K562 (cell line): ENCODE measurements at regions not wholly inside any gene's neighbourhood (a gene's known extent, or its start where the extent isn't known, plus 50 kb on each side); places are given as distances from the start of the nearest gene placed in this dataset.

Experiments
- ATAC-seq: fragments of 200-7000 bp; cut with Tn5 transposase; 3 replicates; pipeline ENCODE4 v1.9.1; 2020; ENCODE audit warnings: moderate library complexity
- BruUV-seq: library from RNA; stranded (reverse); fragments of 400-500 nt; replicated peaks from 2 replicates; lab custom pipeline; 2021; lab: Mats Ljungman, UMichigan
- CTCF ChIA-PET: fragments of 300-600 bp; formaldehyde crosslinking; extraction: SDS; loops from one replicate; lab custom pipeline; 2021; ENCODE audit warnings: low intra/inter-chr PET ratio; lab: Yijun Ruan, JAX
- POLR2A ChIA-PET: fragments of 300-600, 350-650 bp; sonication (Branson Sonifier 250); formaldehyde crosslinking; extraction: SDS; loops from one replicate; lab custom pipeline; 2021; ENCODE audit warnings: antibody characterized with exemption, inconsistent platforms; lab: Yijun Ruan, JAX
- DNase-seq, 4 experiments: peaks; one replicate each; pipeline versions ENCODE4 v3.0.0 to v3.0.0-alpha.2; 2011 to 2018; ENCODE audit warnings: low spot score in 3 of 4, mixed read lengths in 3 of 4; ENCODE audit errors: extremely low read depth in 1 of 4
- FAIRE-seq: peaks from 2 replicates; lab custom pipeline; 2011; peaks lifted over from hg19 to GRCh38; lab: Jason Lieb, UNC
- H2AFZ ChIP-seq: 2 replicates; pipeline ENCODE4 v1.6.0; 2011; ENCODE audit warnings: low read depth, low read length, control low read depth, inconsistent platforms
- H3K27ac ChIP-seq: fragments of 200-600 bp; 3 replicates; pipeline ENCODE4 v1.8.0; 2011; ENCODE audit warnings: low read depth, mild to moderate bottlenecking, control low read depth, inconsistent platforms, low read length, moderate library complexity, mixed read lengths; ENCODE audit errors: extremely low read depth
- H3K27me3 ChIP-seq, 2 experiments: fragments of 300-600 bp in 1 of 2; 2 replicates in 1 of 2; 3 replicates in 1 of 2; pipeline versions ENCODE4 v1.6.0 to v1.8.0; 2011; ENCODE audit warnings: inconsistent platforms in 2 of 2, low read length in 2 of 2, mild to moderate bottlenecking in 1 of 2, mixed read lengths in 1 of 2, moderate library complexity in 1 of 2; ENCODE audit not compliant: control insufficient read depth in 2 of 2, insufficient read depth in 2 of 2
- H3K36me3 ChIP-seq: fragments of 300-600 bp; 3 replicates; pipeline ENCODE4 v1.8.0; 2011; ENCODE audit warnings: mild to moderate bottlenecking, low read length, inconsistent platforms; ENCODE audit not compliant: control insufficient read depth, insufficient read depth
- H3K4me1 ChIP-seq, 2 experiments: fragments of 200-600 bp in 1 of 2; replicated peaks in 1 of 2; 2 replicates in 1 of 2; 3 replicates in 1 of 2; pipeline versions ENCODE4 v1.5.1 to v1.8.0; 2011; ENCODE audit warnings: inconsistent platforms in 2 of 2, low read length in 2 of 2, mild to moderate bottlenecking in 1 of 2, mixed read lengths in 1 of 2, moderate library complexity in 1 of 2; ENCODE audit not compliant: control insufficient read depth in 2 of 2, insufficient read depth in 2 of 2
- H3K4me2 ChIP-seq: 2 replicates; pipeline ENCODE4 v1.6.1; 2011; ENCODE audit warnings: low read length, control low read depth, inconsistent platforms, mixed read lengths; ENCODE audit not compliant: insufficient read depth
- H3K4me3 ChIP-seq: fragments of 200-600 bp; sonication (generic), shearing (Covaris generic); 2 replicates; pipeline ENCODE4 v1.5.1; 2016; ENCODE audit warnings: control low read depth, inconsistent platforms
- H3K79me2 ChIP-seq: fragments of 200-600 bp; 3 replicates; pipeline ENCODE4 v1.8.0; 2011; ENCODE audit warnings: low read length, inconsistent platforms; ENCODE audit not compliant: control insufficient read depth, insufficient read depth
- H3K9ac ChIP-seq, 2 experiments: 2 replicates each; pipeline versions ENCODE4 v1.6.0 to v1.6.1; 2011; ENCODE audit warnings: low read depth in 2 of 2, low read length in 2 of 2, control low read depth in 1 of 2, inconsistent platforms in 1 of 2, mild to moderate bottlenecking in 1 of 2, mixed read lengths in 1 of 2; ENCODE audit not compliant: insufficient read depth in 1 of 2
- H3K9me1 ChIP-seq: one replicate; pipeline ENCODE4 v1.6.0; 2011; ENCODE audit warnings: inconsistent platforms, mild to moderate bottlenecking, low read length, moderate library complexity; ENCODE audit not compliant: control insufficient read depth, insufficient read depth
- H3K9me3 ChIP-seq: replicated peaks from 2 replicates; pipeline ENCODE4 v1.5.1; 2011; ENCODE audit warnings: low read depth, low read length, inconsistent platforms; ENCODE audit not compliant: control insufficient read depth, insufficient read depth
- H4K20me1 ChIP-seq: replicated peaks from 2 replicates; pipeline ENCODE4 v1.6.1; 2011; ENCODE audit warnings: low read length, inconsistent platforms, mixed read lengths; ENCODE audit not compliant: control insufficient read depth, insufficient read depth
- C11orf30 ChIP-seq: fragments of 450-650 bp; IDR thresholded peaks from 2 replicates; pipeline ENCODE4 v1.6.1; 2016; ENCODE audit warnings: low read depth, mild to moderate bottlenecking
- FOXP1 ChIP-seq: sonication (generic); formaldehyde crosslinking; IDR thresholded peaks from 2 replicates; pipeline ENCODE4 v1.8.0; 2022; ENCODE audit warnings: mild to moderate bottlenecking, missing genetic modification reagents
- NR2C1 ChIP-seq, 2 experiments: fragments of 450-650 bp; IDR thresholded peaks; 2 replicates each; pipeline ENCODE4 v1.6.1; 2017; ENCODE audit warnings: mild to moderate bottlenecking in 2 of 2, antibody characterized with exemption in 1 of 2, inconsistent platforms in 1 of 2, missing compliant biosample characterization in 1 of 2, missing genetic modification characterization in 1 of 2
- NRF1 ChIP-seq, 2 experiments: fragments of 450-650 bp; IDR thresholded peaks in 1 of 2; conservative IDR thresholded peaks in 1 of 2; 2 replicates each; pipeline ENCODE4 v1.6.1; 2014; ENCODE audit warnings: mild to moderate bottlenecking in 2 of 2
- RBBP5 ChIP-seq: fragments of 200-600 bp; sonication (generic); IDR thresholded peaks from 2 replicates; pipeline ENCODE4 v1.6.1; 2012; ENCODE audit warnings: borderline replicate concordance, mild to moderate bottlenecking, low read length, control low read depth, inconsistent platforms; ENCODE audit not compliant: insufficient read depth, poor library complexity, severe bottlenecking
- SP1 ChIP-seq: sonication (generic); formaldehyde crosslinking; IDR thresholded peaks from 2 replicates; pipeline ENCODE4 v1.8.1; 2022; ENCODE audit warnings: mild to moderate bottlenecking, missing genetic modification reagents
- ZNF146 ChIP-seq: IDR thresholded peaks from one replicate; pipeline ENCODE4 v1.6.1; 2018; ENCODE audit warnings: missing compliant biosample characterization; ENCODE audit not compliant: unreplicated experiment
- ZNF444 ChIP-seq: fragments of 250-450 bp; sonication (Bioruptor Pico); IDR thresholded peaks from 2 replicates; pipeline ENCODE4 v1.4.0; 2020; ENCODE audit warnings: mild to moderate bottlenecking, moderate library complexity
- WGBS: fragments of 100-300 bp; shearing (Covaris generic); methylation state at CpG from one replicate; pipeline ENCODE4 v1.1.6; 2016; ENCODE audit warnings: low coverage, mixed read lengths; ENCODE audit not compliant: insufficient coverage; ENCODE audit errors: missing lambda C conversion rate; 5-methylcytosine and 5-hydroxymethylcytosine counted together
- in situ Hi-C: fragments of 300-500 bp; cut with MboI; formaldehyde crosslinking; loops from 4 replicates; pipeline ENCODE4 v1.15.0; 2018; ENCODE audit warnings: inconsistent platforms, mixed read lengths
- intact Hi-C: fragments of 100-400 bp; cut with micrococcal nuclease; formaldehyde crosslinking; loops from 2 replicates; pipeline ENCODE4 v1.14.2; 2022

GRCh38 chr12:78388461-78388860 lies 476.1 kb upstream of the SYT1 start:
- Histone ChIP-seq H4K20me1 (no peaks in the 10 kb centered on the region), H3K9me1 (no peaks in the 10 kb centered on the region), H3K4me1 (no peaks in the 10 kb centered on the region), H3K4me3 (no peak overlapping the region), H3K36me3 (no peaks in the 10 kb centered on the region), H3K27me3 (no peaks in the 10 kb centered on the region), H3K9ac (no peak overlapping the region), H3K4me2 (no peak overlapping the region), H2AFZ (no peak overlapping the region), H3K9me3 (no peaks in the 10 kb centered on the region), H3K79me2 (no peaks in the 10 kb centered on the region), H3K27ac (no peak overlapping the region)
- intact Hi-C loops (no loop called here), in situ Hi-C loops (no loop called here)
- no TSS peak for BruUV-seq
- ChIA-PET CTCF (no interaction called here), POLR2A (no interaction called here)
- no peak for FAIRE-seq
- TF ChIP-seq C11orf30 (no peak), ZNF444 (CRISPR knock-in tag) (no peak), ZNF146 (CRISPR knock-in tag) (no peak), FOXP1 (CRISPR knock-in tag) (no peak), SP1 (CRISPR knock-in tag) (no peak), NR2C1 (IDR thresholded peaks at IDR 0.05) (no peak), NR2C1 (tag; IDR thresholded peaks at IDR 0.05) (no peak)
- no peak for DNase-seq
- no peak for ATAC-seq

- H4K20me1 ChIP-seq = no peaks in the 10 kb centered on the region
- BruUV-seq = no TSS peak
- TF ChIP-seq RBBP5 (no peak), NRF1 (conservative IDR thresholded peaks at IDR 0.05 in 1 of 2, IDR thresholded peaks at IDR 0.05 in 1 of 2) (no peak)
- TF ChIP-seq, all 486 proteins: peak for 0
- WGBS = 0% methylated on average over 4 of the region's 5 CpGs
- Histone ChIP-seq H3K27ac (no peak overlapping the region), H3K79me2 (no peaks in the 10 kb centered on the region), H3K9me1 (no peaks in the 10 kb centered on the region), H3K4me2 (no peak overlapping the region), H3K27me3 (no peaks in the 10 kb centered on the region), H2AFZ (no peak overlapping the region), H3K4me1 (no peaks in the 10 kb centered on the region), H3K36me3 (no peaks in the 10 kb centered on the region), H3K4me3 (no peak overlapping the region), H3K9ac (no peak overlapping the region), H3K9me3 (no peaks in the 10 kb centered on the region)
- intact Hi-C loops (loop anchor here (5.0 kb wide), 1 partner anchor 399 kb away; no protein-coding TSS in a partner anchor), in situ Hi-C loops (no loop called here)
- ATAC-seq = no peak
- no peak for FAIRE-seq
- DNase-seq = no peak
- ChIA-PET POLR2A (no interaction called here), CTCF (no interaction called here)
Observed at GRCh38 chr12:78390920-78391319, 473.7 kb upstream of the SYT1 start.
